ENCODE measurements at regions not wholly inside any gene's neighbourhood (a gene's known extent, or its start where the extent isn't known, plus 50 kb on each side); places are given as distances from the start of the nearest gene placed in this dataset.

- H3K4me1 Mint-ChIP-seq (ENCODE audit: low read depth, unreplicated experiment): no peaks in the 10 kb centered on the region
- Histone ChIP-seq H3K27me3 (ENCODE audit: insufficient read depth, low read length) (no peaks in the 10 kb centered on the region), H3K4me2 (ENCODE audit: low read length) (no peak overlapping the region), H3K4me3 (ENCODE audit: insufficient read depth, low read depth, low read length) (no peak overlapping the region), H3K9ac (ENCODE audit: low read length) (no peak overlapping the region), H3K36me3 (ENCODE audit: insufficient read depth, low read length) (no peaks in the 10 kb centered on the region), H4K20me1 (ENCODE audit: insufficient read depth, low read length) (no peaks in the 10 kb centered on the region), H3K79me2 (ENCODE audit: insufficient read depth, low read length) (no peaks in the 10 kb centered on the region), H3K4me1 (ENCODE audit: insufficient read depth, low read length) (no peaks in the 10 kb centered on the region), H3K9me3 (ENCODE audit: insufficient read depth, low read depth, low read length) (no peaks in the 10 kb centered on the region), H2AFZ (ENCODE audit: low read depth, low read length) (no peak overlapping the region), H3K27ac (ENCODE audit: low read depth, low read length) (no peak overlapping the region)
- no peaks in the 10 kb centered on the region for H3K9me3 Mint-ChIP-seq (ENCODE audit: unreplicated experiment)
- H3K4me3 Mint-ChIP-seq (ENCODE audit: unreplicated experiment): no peak overlapping the region
- no peak overlapping the region for H3K27ac Mint-ChIP-seq (ENCODE audit: unreplicated experiment)
- TF ChIP-seq EZH2 (IDR thresholded peaks at IDR 0.05; ENCODE audit: insufficient read depth, low read length) (no peak), CTCF (IDR thresholded peaks at IDR 0.05; ENCODE audit: insufficient read depth, low read depth, low read length) (no peak)
- FAIRE-seq: no peak
- no peaks in the 10 kb centered on the region for H3K36me3 Mint-ChIP-seq (ENCODE audit: low read depth, unreplicated experiment)
- no peak for DNase-seq (ENCODE audit: low read depth)
- H3K27me3 Mint-ChIP-seq (ENCODE audit: low read depth, unreplicated experiment): peaks cover 7% of the 10 kb centered on the region
Observed at GRCh38 chr6:14906621-14907020, 339.2 kb upstream of the JARID2 start.

GRCh38 chr6:14910692-14911547, 334.9 kb upstream of the JARID2 start:
- H3K9me3 Mint-ChIP-seq (ENCODE audit: unreplicated experiment): peaks cover 1% of the 10 kb centered on the region
- H3K27me3 Mint-ChIP-seq (ENCODE audit: low read depth, unreplicated experiment): peaks cover 15% of the 10 kb centered on the region
- no peaks in the 10 kb centered on the region for H3K4me1 ChIP-seq (ENCODE audit: insufficient read depth, low read length)
- H3K27ac Mint-ChIP-seq (ENCODE audit: unreplicated experiment): no peak overlapping the region
- H3K27me3 ChIP-seq (ENCODE audit: insufficient read depth, low read length): no peaks in the 10 kb centered on the region
- no peak overlapping the region for H3K4me3 Mint-ChIP-seq (ENCODE audit: unreplicated experiment)
- FAIRE-seq (no peak), DNase-seq (ENCODE audit: low read depth) (no peak)
- H3K79me2 ChIP-seq (ENCODE audit: insufficient read depth, low read length): no peaks in the 10 kb centered on the region
- no peaks in the 10 kb centered on the region for H4K20me1 ChIP-seq (ENCODE audit: insufficient read depth, low read length)
- no peaks in the 10 kb centered on the region for H3K4me1 Mint-ChIP-seq (ENCODE audit: low read depth, unreplicated experiment)
- no peak overlapping the region for H3K27ac ChIP-seq (ENCODE audit: low read depth, low read length)
- H3K4me3 ChIP-seq (ENCODE audit: insufficient read depth, low read depth, low read length): no peak overlapping the region
- no peaks in the 10 kb centered on the region for H3K36me3 ChIP-seq (ENCODE audit: insufficient read depth, low read length)
- no peak overlapping the region for H3K4me2 ChIP-seq (ENCODE audit: low read length)
- no peaks in the 10 kb centered on the region for H3K9me3 ChIP-seq (ENCODE audit: insufficient read depth, low read depth, low read length)
- no peaks in the 10 kb centered on the region for H3K36me3 Mint-ChIP-seq (ENCODE audit: low read depth, unreplicated experiment)
- no peak overlapping the region for H3K9ac ChIP-seq (ENCODE audit: low read length)
- peak overlapping the region; percentile 39 for H2AFZ ChIP-seq (ENCODE audit: low read depth, low read length)
- no peak for TF ChIP-seq CTCF (IDR thresholded peaks at IDR 0.05; ENCODE audit: insufficient read depth, low read depth, low read length)
- TF ChIP-seq EZH2 (IDR thresholded peaks at IDR 0.05; ENCODE audit: insufficient read depth, low read length): no peak

GRCh38 chr6:14912226-14912625, 333.6 kb upstream of the JARID2 start:
- TF ChIP-seq CTCF (IDR thresholded peaks at IDR 0.05; ENCODE audit: insufficient read depth, low read depth, low read length) (no peak), EZH2 (IDR thresholded peaks at IDR 0.05; ENCODE audit: insufficient read depth, low read length) (no peak)
- no peak overlapping the region for H3K9ac ChIP-seq (ENCODE audit: low read length)
- no peak for FAIRE-seq
- no peaks in the 10 kb centered on the region for H3K27me3 ChIP-seq (ENCODE audit: insufficient read depth, low read length)
- no peaks in the 10 kb centered on the region for H3K36me3 ChIP-seq (ENCODE audit: insufficient read depth, low read length)
- H3K79me2 ChIP-seq (ENCODE audit: insufficient read depth, low read length): no peaks in the 10 kb centered on the region
- H3K27ac Mint-ChIP-seq (ENCODE audit: unreplicated experiment): no peak overlapping the region
- H2AFZ ChIP-seq (ENCODE audit: low read depth, low read length): no peak overlapping the region
- no peak overlapping the region for H3K27ac ChIP-seq (ENCODE audit: low read depth, low read length)
- H3K4me3 Mint-ChIP-seq (ENCODE audit: unreplicated experiment): no peak overlapping the region
- peaks cover 1% of the 10 kb centered on the region for H3K9me3 Mint-ChIP-seq (ENCODE audit: unreplicated experiment)
- DNase-seq (ENCODE audit: low read depth): no peak
- H4K20me1 ChIP-seq (ENCODE audit: insufficient read depth, low read length): no peaks in the 10 kb centered on the region
- H3K27me3 Mint-ChIP-seq (ENCODE audit: low read depth, unreplicated experiment): peaks cover 15% of the 10 kb centered on the region
- peaks cover 4% of the 10 kb centered on the region for H3K4me1 ChIP-seq (ENCODE audit: insufficient read depth, low read length)
- no peaks in the 10 kb centered on the region for H3K9me3 ChIP-seq (ENCODE audit: insufficient read depth, low read depth, low read length)
- H3K36me3 Mint-ChIP-seq (ENCODE audit: low read depth, unreplicated experiment): no peaks in the 10 kb centered on the region
- peaks cover 9% of the 10 kb centered on the region for H3K4me1 Mint-ChIP-seq (ENCODE audit: low read depth, unreplicated experiment)
- H3K4me3 ChIP-seq (ENCODE audit: insufficient read depth, low read depth, low read length): no peak overlapping the region
- no peak overlapping the region for H3K4me2 ChIP-seq (ENCODE audit: low read length)
